ENCODE measurements at regions not wholly inside any gene's neighbourhood (a gene's known extent, or its start where the extent isn't known, plus 50 kb on each side); places are given as distances from the start of the nearest gene placed in this dataset.

DNA sequence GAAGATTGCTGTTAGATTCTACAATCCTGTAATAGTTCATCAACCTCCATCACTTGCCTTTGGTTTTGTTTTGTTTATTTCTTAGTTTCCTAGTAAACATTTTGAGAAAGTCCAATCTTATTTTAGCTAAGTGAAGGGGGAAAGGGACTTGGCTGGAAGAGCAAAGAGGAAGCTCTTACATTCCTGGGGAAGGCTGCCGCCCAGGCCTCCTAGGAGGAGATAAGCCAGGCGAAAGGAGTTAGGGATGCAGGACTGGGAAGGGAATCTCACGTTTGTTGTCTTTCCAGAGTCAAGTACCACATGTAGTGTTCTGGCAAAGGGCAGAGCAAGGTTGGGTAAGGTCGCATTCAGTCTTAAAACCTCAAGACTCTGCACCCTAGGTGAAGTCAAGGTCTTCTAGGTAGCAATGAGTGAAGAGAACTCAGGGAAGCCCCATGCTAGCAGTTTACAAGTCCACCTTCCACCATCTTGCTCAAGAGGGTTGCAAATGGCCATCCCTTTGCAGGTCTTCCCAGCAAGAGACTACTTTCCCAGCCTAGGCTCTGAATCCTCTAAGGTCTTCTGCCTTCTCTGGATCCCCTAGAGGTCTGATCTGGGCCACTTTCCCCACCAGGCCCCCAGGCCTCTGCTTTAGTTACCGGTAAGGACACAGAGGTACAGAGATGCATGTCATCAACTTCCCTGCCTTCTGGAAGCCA lies 320.7 kb downstream of the CYP26B1 start:
- Histone ChIP-seq H3K4me1 (no peaks in the 10 kb centered on the region), H3K27ac (no peak overlapping the region), H3K27me3 (peaks cover 0 to 2% of the 10 kb centered on the region in 2 donors), H3K9me3 (no peaks in the 10 kb centered on the region), H3K4me3 (no peak overlapping the region), H3K36me3 (replicated peaks in 1 of 2; ENCODE audit: insufficient read depth in 1 of 2, low read depth in 2 of 2) (no peaks in the 10 kb centered on the region)
- intact Hi-C loops (cut with DNase I), result no loop called here
- DNase-seq (no peak), ATAC-seq (no peak)
- WGBS, 2 donors, result 73 to 84% methylated on average over 5 of the region's 5 CpGs
- no peak for TF ChIP-seq POLR2A (IDR thresholded peaks at IDR 0.05)
- TF ChIP-seq, protein P1, sequence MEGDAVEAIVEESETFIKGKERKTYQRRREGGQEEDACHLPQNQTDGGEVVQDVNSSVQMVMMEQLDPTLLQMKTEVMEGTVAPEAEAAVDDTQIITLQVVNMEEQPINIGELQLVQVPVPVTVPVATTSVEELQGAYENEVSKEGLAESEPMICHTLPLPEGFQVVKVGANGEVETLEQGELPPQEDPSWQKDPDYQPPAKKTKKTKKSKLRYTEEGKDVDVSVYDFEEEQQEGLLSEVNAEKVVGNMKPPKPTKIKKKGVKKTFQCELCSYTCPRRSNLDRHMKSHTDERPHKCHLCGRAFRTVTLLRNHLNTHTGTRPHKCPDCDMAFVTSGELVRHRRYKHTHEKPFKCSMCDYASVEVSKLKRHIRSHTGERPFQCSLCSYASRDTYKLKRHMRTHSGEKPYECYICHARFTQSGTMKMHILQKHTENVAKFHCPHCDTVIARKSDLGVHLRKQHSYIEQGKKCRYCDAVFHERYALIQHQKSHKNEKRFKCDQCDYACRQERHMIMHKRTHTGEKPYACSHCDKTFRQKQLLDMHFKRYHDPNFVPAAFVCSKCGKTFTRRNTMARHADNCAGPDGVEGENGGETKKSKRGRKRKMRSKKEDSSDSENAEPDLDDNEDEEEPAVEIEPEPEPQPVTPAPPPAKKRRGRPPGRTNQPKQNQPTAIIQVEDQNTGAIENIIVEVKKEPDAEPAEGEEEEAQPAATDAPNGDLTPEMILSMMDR (IDR thresholded peaks at IDR 0.05), result no peak

DNA sequence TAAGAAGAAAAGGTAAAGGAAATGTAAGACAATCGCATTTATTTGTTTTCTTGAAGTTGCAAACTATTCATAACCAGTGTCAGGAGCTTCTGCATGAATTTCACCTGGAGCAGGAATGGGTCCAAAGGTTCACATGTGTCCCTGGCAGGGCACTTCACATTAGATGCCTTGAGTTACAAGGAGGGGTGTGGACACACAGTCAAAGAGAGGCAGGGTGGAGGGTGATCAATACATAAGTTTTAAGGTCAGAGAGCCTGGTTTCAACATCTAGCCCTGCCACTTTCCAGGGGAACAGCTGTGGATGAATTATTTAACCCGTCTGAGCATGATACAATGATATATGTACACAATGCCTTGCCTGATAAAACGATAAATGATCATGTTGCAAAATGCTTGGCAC lies 321.4 kb downstream of the CYP26B1 start:
- Histone ChIP-seq H3K27me3 (no peaks in the 10 kb centered on the region), H3K9me3 (no peaks in the 10 kb centered on the region), H3K36me3 (replicated peaks in 1 of 2; ENCODE audit: insufficient read depth in 1 of 2, low read depth in 2 of 2) (no peaks in the 10 kb centered on the region), H3K4me1 (no peaks in the 10 kb centered on the region), H3K4me3 (no peak overlapping the region), H3K27ac (no peak overlapping the region)
- TF ChIP-seq POLR2A (IDR thresholded peaks at IDR 0.05), result no peak
- TF ChIP-seq, protein P1 (IDR thresholded peaks at IDR 0.05), result no peak
- WGBS, 2 donors, result 23 to 24% methylated on average over 3 of the region's 3 CpGs
- ATAC-seq (no peak), DNase-seq (no peak)
- intact Hi-C loops (cut with DNase I), result no loop called here

DNA sequence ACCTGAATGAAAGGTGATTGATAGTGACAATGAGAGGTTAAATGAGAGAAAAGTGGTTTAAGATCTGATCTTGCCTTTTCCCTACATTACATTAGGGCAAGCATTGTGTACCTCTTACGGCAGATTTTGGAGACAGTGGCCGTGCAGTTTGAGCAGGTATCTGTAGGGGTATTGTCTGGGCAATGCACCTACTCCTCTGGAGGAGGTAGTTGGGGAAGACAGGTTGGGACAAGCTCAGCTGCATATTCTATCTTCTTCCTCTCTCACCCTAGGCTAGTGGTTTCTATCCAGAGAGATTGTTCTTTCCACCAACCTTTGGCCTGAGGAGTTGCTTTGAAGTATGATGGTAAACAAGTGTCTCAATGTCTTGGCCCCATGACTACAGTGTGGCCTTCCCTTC lies 323.2 kb downstream of the CYP26B1 start:
- DNase-seq, result no peak
- H3K9me3 ChIP-seq, result no peaks in the 10 kb centered on the region
- 87 to 95% methylated on average over 2 of the region's 2 CpGs for WGBS, 2 donors
- no peaks in the 10 kb centered on the region for H3K36me3 ChIP-seq (replicated peaks in 1 of 2; ENCODE audit: insufficient read depth in 1 of 2, low read depth in 2 of 2)
- no peak overlapping the region for H3K4me3 ChIP-seq
- H3K4me1 ChIP-seq, result no peaks in the 10 kb centered on the region
- intact Hi-C loops (cut with DNase I), result no loop called here
- H3K27me3 ChIP-seq, result no peaks in the 10 kb centered on the region
- no peak for ATAC-seq
- TF ChIP-seq, protein P1 (IDR thresholded peaks at IDR 0.05), result no peak
- no peak for TF ChIP-seq POLR2A (IDR thresholded peaks at IDR 0.05)
- H3K27ac ChIP-seq, result no peak overlapping the region

DNA sequence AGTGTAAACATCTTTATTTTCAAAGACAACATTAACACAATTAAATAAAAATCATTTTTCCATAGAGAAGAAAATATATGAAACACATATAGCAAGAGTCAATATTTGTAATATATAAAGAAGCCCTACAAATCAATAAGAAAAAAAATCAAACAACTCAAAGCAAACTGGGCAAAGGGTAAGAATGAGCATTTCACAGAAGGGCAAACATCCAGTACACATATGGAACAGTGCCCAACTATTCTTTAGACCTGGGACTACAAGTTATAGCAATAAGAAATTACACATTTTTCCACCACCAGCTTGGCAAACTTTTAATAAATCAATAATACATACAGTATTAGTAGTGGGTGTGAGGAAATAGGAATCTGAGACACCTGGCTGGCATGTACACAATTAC lies 324.1 kb downstream of the CYP26B1 start:
- Histone ChIP-seq H3K4me1 (no peaks in the 10 kb centered on the region), H3K36me3 (replicated peaks in 1 of 2; ENCODE audit: insufficient read depth in 1 of 2, low read depth in 2 of 2) (no peaks in the 10 kb centered on the region), H3K9me3 (no peaks in the 10 kb centered on the region), H3K27ac (no peak overlapping the region), H3K27me3 (no peaks in the 10 kb centered on the region), H3K4me3 (no peak overlapping the region)
- intact Hi-C loops (cut with DNase I), result no loop called here
- TF ChIP-seq, protein P1 (IDR thresholded peaks at IDR 0.05), result no peak
- TF ChIP-seq POLR2A (IDR thresholded peaks at IDR 0.05), result no peak
- DNase-seq (no peak), ATAC-seq (no peak)

DNA sequence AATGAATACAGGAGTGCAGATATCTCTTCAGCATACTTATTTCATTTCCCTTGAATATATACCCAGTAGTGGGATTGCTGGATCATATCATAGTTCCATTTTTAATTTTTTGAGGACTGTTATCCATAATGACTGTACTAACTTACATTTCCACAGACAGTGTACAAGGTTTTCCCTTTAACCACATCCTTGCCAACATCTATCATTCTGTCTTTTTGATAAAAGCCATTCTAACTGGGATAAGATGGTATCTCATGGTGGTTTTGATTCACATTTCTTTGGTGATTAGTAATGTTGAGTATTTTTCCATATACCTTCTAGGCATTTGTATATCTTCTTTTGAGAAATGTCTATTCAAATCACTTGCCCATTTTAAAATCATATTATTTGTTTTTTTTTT lies 325.2 kb downstream of the CYP26B1 start:
- intact Hi-C loops (cut with DNase I), result no loop called here
- H3K27me3 ChIP-seq, result no peaks in the 10 kb centered on the region
- ATAC-seq, result no peak
- H3K27ac ChIP-seq, result no peak overlapping the region
- DNase-seq, result no peak
- no peak for TF ChIP-seq POLR2A (IDR thresholded peaks at IDR 0.05)
- TF ChIP-seq, protein P1 (IDR thresholded peaks at IDR 0.05), result no peak
- no peaks in the 10 kb centered on the region for H3K9me3 ChIP-seq
- H3K36me3 ChIP-seq (replicated peaks in 1 of 2; ENCODE audit: insufficient read depth in 1 of 2, low read depth in 2 of 2), result no peaks in the 10 kb centered on the region
- H3K4me3 ChIP-seq, result no peak overlapping the region
- H3K4me1 ChIP-seq, result no peaks in the 10 kb centered on the region
